ENCODE measurements at regions not wholly inside any gene's neighbourhood (a gene's known extent, or its start where the extent isn't known, plus 50 kb on each side); places are given as distances from the start of the nearest gene placed in this dataset.
"Not testable (repeated sequence)": the region's sequence is repeated elsewhere in the genome, so short reads cannot be mapped to it uniquely, and the experiment has no call there.

DNA sequence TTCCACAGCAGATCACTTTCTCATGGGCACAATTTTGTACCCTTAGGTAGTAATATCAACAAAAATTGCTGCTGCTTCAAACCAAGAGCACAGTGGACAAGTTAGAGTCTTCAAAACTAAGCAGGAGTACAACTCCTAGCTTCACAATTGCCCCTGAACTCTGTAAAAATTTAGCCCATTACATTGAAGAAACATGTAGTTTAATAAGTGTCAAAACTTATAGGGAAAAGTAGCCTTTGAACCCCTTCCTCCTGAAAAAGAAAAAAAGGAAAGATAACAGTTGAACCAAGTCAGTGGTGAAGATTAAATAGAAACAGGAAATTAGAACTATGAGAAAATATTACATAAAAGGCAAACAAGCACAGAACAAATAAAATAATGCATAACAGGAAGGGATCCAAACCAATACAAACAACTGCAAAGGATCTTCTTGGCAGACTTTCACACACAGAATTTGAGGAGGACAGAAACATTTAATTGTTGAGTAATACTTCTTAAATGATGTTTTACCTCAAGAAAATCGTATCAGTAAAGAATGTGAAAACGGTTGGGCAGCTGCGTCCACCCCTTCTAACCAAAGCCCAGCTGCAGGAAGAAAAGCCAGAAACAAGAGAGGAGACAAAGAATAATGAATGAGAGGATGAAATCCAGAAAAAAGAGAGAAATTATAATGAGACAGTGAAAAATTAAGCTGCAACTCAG is 636.0 kb downstream of the NR2F1-AS1 start:
- H3K9me3 Mint-ChIP-seq (ENCODE audit: low read depth) = peaks cover 23% of the 10 kb centered on the region
- H3K4me1 Mint-ChIP-seq (ENCODE audit: low read depth) = peaks cover 17% of the 10 kb centered on the region
- TF ChIP-seq, protein P1, sequence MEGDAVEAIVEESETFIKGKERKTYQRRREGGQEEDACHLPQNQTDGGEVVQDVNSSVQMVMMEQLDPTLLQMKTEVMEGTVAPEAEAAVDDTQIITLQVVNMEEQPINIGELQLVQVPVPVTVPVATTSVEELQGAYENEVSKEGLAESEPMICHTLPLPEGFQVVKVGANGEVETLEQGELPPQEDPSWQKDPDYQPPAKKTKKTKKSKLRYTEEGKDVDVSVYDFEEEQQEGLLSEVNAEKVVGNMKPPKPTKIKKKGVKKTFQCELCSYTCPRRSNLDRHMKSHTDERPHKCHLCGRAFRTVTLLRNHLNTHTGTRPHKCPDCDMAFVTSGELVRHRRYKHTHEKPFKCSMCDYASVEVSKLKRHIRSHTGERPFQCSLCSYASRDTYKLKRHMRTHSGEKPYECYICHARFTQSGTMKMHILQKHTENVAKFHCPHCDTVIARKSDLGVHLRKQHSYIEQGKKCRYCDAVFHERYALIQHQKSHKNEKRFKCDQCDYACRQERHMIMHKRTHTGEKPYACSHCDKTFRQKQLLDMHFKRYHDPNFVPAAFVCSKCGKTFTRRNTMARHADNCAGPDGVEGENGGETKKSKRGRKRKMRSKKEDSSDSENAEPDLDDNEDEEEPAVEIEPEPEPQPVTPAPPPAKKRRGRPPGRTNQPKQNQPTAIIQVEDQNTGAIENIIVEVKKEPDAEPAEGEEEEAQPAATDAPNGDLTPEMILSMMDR (IDR thresholded peaks at IDR 0.05; ENCODE audit: unreplicated experiment) = no peak
- H3K27ac Mint-ChIP-seq = no peak overlapping the region
- no peaks in the 10 kb centered on the region for H3K36me3 Mint-ChIP-seq (ENCODE audit: insufficient read depth)
- H3K4me3 Mint-ChIP-seq (ENCODE audit: low read depth) = no peak overlapping the region
- no peaks in the 10 kb centered on the region for H3K27me3 Mint-ChIP-seq
- DNase-seq (ENCODE audit: low spot score, unreplicated experiment) = no peak

DNA sequence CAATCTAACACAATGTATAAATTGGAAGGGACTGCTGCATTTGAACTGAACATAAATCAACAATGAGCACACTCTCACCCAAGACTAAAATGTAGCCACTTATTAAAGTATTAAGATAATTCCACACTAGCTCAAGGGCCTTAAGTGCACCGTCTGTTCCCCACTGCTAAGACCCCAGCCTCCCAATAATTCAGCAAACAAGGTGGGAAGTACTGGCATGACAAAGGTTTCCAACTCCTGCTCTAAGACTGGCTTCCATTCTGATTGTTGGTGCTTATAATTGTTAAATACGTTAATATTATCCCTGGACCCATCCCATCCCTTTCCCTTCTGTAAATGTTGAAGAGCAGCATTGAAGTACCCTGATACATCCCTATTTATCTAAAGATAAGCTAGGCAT is 636.7 kb downstream of the NR2F1-AS1 start:
- Mint-ChIP-seq H3K27me3 (no peaks in the 10 kb centered on the region), H3K27ac (no peak overlapping the region), H3K4me3 (ENCODE audit: low read depth) (no peak overlapping the region), H3K36me3 (ENCODE audit: insufficient read depth) (no peaks in the 10 kb centered on the region), H3K9me3 (ENCODE audit: low read depth) (peaks cover 16% of the 10 kb centered on the region), H3K4me1 (ENCODE audit: low read depth) (peaks cover 17% of the 10 kb centered on the region)
- DNase-seq (ENCODE audit: low spot score, unreplicated experiment) = no peak
- TF ChIP-seq, protein P1 (IDR thresholded peaks at IDR 0.05; ENCODE audit: unreplicated experiment) = no peak

GRCh38 chr5:92942762-92943161 is 638.3 kb downstream of the NR2F1-AS1 start:
- DNase-seq (ENCODE audit: low spot score, unreplicated experiment) = no peak
- Mint-ChIP-seq H3K4me3 (ENCODE audit: low read depth) (no peak overlapping the region), H3K9me3 (ENCODE audit: low read depth) (peaks cover 1% of the 10 kb centered on the region), H3K27me3 (no peaks in the 10 kb centered on the region), H3K27ac (no peak overlapping the region), H3K4me1 (ENCODE audit: low read depth) (peaks cover 17% of the 10 kb centered on the region), H3K36me3 (ENCODE audit: insufficient read depth) (no peaks in the 10 kb centered on the region)
- TF ChIP-seq, protein P1 (IDR thresholded peaks at IDR 0.05; ENCODE audit: unreplicated experiment) = no peak

DNA sequence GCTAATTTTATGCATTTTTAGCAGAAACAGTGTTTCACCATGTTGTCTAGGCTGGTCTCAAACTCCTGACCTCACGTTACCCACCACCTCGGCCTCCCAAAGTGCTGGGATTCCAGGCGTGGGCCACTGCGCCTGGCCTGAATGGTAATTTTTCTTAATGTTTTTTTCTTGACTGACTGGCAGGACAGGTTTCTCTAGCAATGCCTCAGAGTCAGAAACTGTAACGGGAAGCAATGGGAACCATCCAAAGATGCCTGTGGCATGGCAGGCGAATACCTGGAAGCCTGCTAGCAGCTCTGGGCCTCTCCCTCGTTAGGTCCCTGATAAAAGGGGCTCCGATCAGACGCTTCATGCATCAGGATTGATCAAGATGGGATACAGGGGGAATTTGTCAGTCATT is 639.2 kb downstream of the NR2F1-AS1 start:
- H3K4me3 Mint-ChIP-seq (ENCODE audit: low read depth) = no peak overlapping the region

GRCh38 chr5:92939428-92939827 is 641.6 kb downstream of the NR2F1-AS1 start:
- no peak overlapping the region for H3K4me3 Mint-ChIP-seq (ENCODE audit: low read depth)
- no peaks in the 10 kb centered on the region for H3K36me3 Mint-ChIP-seq (ENCODE audit: insufficient read depth)
- H3K4me1 Mint-ChIP-seq (ENCODE audit: low read depth) = peaks cover 8% of the 10 kb centered on the region
- no peaks in the 10 kb centered on the region for H3K9me3 Mint-ChIP-seq (ENCODE audit: low read depth)
- peak overlapping the region; percentile 84 for H3K27ac Mint-ChIP-seq
- TF ChIP-seq, protein P1 (IDR thresholded peaks at IDR 0.05; ENCODE audit: unreplicated experiment) = no peak
- no peaks in the 10 kb centered on the region for H3K27me3 Mint-ChIP-seq
- no peak for DNase-seq (ENCODE audit: low spot score, unreplicated experiment)

More for the DNA sequence above, 639.2 kb downstream of the NR2F1-AS1 start:
- H3K27me3 Mint-ChIP-seq = no peaks in the 10 kb centered on the region
- no peaks in the 10 kb centered on the region for H3K36me3 Mint-ChIP-seq (ENCODE audit: insufficient read depth)
- TF ChIP-seq, protein P1 (IDR thresholded peaks at IDR 0.05; ENCODE audit: unreplicated experiment) = no peak
- H3K9me3 Mint-ChIP-seq (ENCODE audit: low read depth) = no peaks in the 10 kb centered on the region
- peaks cover 17% of the 10 kb centered on the region for H3K4me1 Mint-ChIP-seq (ENCODE audit: low read depth)
- DNase-seq (ENCODE audit: low spot score, unreplicated experiment) = no peak
- H3K27ac Mint-ChIP-seq = no peak overlapping the region

DNA sequence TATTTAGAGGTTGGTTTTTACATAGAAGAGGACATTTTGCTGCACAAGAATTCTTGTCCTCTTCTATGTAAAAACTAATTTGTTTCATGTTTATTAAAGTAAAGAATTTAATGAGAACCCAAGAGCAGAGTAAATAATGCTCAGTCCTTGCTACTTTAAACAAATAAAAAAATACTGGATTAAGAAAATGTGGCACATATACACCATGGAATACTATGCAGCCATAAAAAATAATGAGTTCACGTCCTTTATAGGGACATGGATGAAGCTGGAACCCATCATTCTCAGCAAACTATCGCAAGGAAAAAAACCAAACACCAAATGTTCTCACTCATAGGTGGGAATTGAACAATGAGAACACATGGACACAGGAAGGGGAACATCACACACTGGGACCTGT is 643.6 kb downstream of the NR2F1-AS1 start:
- H3K27ac Mint-ChIP-seq; H3K9me3 Mint-ChIP-seq (ENCODE audit: low read depth); H3K4me1 Mint-ChIP-seq (ENCODE audit: low read depth); H3K27me3 Mint-ChIP-seq; H3K36me3 Mint-ChIP-seq (ENCODE audit: insufficient read depth); DNase-seq (ENCODE audit: low spot score, unreplicated experiment); H3K4me3 Mint-ChIP-seq (ENCODE audit: low read depth): not testable (repeated sequence)
